ENCODE measurements at regions not wholly inside any gene's neighbourhood (a gene's known extent, or its start where the extent isn't known, plus 50 kb on each side); places are given as distances from the start of the nearest gene placed in this dataset.

DNA sequence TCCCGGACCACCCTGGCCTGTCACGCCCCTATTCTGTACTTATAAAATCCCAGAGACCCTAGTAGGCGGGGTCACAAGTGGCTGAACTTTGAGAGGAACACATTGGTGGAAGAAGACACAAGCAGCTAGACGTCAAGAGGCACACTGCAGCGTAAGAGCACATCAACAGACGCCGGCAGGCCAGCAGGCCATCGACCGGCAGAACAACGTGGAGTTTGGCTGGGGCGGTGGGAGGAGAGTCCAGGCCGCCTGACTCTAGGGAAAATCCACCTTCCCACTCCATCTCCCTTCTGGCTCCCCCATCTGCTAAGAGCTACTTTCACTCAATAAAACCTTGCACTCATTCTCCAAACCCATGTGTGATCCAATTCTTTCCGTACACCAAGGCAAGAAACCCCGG, 601.8 kb upstream of the CDH2 start:
- no peak overlapping the region for H3K4me3 ChIP-seq (ENCODE audit: low read length in 3 of 3)
- H3K9ac ChIP-seq (ENCODE audit: low read length in 3 of 3): no peak overlapping the region
- intact Hi-C loops (cut with DNase I): no loop called here
- TF ChIP-seq, protein P1, sequence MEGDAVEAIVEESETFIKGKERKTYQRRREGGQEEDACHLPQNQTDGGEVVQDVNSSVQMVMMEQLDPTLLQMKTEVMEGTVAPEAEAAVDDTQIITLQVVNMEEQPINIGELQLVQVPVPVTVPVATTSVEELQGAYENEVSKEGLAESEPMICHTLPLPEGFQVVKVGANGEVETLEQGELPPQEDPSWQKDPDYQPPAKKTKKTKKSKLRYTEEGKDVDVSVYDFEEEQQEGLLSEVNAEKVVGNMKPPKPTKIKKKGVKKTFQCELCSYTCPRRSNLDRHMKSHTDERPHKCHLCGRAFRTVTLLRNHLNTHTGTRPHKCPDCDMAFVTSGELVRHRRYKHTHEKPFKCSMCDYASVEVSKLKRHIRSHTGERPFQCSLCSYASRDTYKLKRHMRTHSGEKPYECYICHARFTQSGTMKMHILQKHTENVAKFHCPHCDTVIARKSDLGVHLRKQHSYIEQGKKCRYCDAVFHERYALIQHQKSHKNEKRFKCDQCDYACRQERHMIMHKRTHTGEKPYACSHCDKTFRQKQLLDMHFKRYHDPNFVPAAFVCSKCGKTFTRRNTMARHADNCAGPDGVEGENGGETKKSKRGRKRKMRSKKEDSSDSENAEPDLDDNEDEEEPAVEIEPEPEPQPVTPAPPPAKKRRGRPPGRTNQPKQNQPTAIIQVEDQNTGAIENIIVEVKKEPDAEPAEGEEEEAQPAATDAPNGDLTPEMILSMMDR (IDR thresholded peaks at IDR 0.05; ENCODE audit: borderline replicate concordance, extremely low read depth, insufficient read depth): no peak
- no peaks in the 10 kb centered on the region for H3K4me1 ChIP-seq (ENCODE audit: control insufficient read depth in 2 of 3, insufficient read depth in 2 of 3, low read depth in 1 of 3, low read length in 3 of 3)
- H3K36me3 ChIP-seq (ENCODE audit: control insufficient read depth in 2 of 3, insufficient read depth in 3 of 3, low read length in 3 of 3): no peaks in the 10 kb centered on the region
- no peak for DNase-seq
- no peak overlapping the region for H3K27ac ChIP-seq (ENCODE audit: low read depth in 2 of 2, low read length in 2 of 2)
- FAIRE-seq: no peak
- H3K9me3 ChIP-seq (ENCODE audit: control insufficient read depth in 2 of 3, insufficient read depth in 1 of 3, low read length in 3 of 3): no peaks in the 10 kb centered on the region
- H3K27me3 ChIP-seq (ENCODE audit: control insufficient read depth, insufficient read depth, low read length): no peaks in the 10 kb centered on the region

DNA sequence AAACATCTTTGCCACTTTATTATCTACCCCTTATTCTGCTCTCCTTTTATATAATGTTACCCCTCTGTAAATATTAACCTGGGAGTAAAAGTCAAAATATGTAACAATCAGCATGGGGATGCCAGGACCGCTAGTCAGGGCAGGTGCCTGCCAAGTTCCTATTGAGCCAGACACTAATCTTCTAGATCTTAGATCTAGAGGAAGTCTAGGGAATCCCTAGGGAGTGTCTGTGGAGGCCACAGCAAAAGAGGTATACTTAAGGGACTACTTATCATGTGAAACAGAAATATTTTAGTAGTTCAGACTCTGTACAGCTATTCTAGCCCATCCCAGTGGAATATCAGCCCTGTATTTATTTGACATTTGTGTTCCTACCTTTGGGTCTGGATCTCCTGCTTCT, 600.8 kb upstream of the CDH2 start:
- no peaks in the 10 kb centered on the region for H3K27me3 ChIP-seq (ENCODE audit: control insufficient read depth, insufficient read depth, low read length)
- TF ChIP-seq, protein P1 (IDR thresholded peaks at IDR 0.05; ENCODE audit: borderline replicate concordance, extremely low read depth, insufficient read depth): no peak
- no peak overlapping the region for H3K4me3 ChIP-seq (ENCODE audit: low read length in 3 of 3)
- FAIRE-seq: no peak
- H3K36me3 ChIP-seq (ENCODE audit: control insufficient read depth in 2 of 3, insufficient read depth in 3 of 3, low read length in 3 of 3): no peaks in the 10 kb centered on the region
- H3K4me1 ChIP-seq (ENCODE audit: control insufficient read depth in 2 of 3, insufficient read depth in 2 of 3, low read depth in 1 of 3, low read length in 3 of 3): no peaks in the 10 kb centered on the region
- DNase-seq: no peak
- no peaks in the 10 kb centered on the region for H3K9me3 ChIP-seq (ENCODE audit: control insufficient read depth in 2 of 3, insufficient read depth in 1 of 3, low read length in 3 of 3)
- no peak overlapping the region for H3K27ac ChIP-seq (ENCODE audit: low read depth in 2 of 2, low read length in 2 of 2)
- no peak overlapping the region for H3K9ac ChIP-seq (ENCODE audit: low read length in 3 of 3)
- intact Hi-C loops (cut with DNase I): no loop called here

DNA sequence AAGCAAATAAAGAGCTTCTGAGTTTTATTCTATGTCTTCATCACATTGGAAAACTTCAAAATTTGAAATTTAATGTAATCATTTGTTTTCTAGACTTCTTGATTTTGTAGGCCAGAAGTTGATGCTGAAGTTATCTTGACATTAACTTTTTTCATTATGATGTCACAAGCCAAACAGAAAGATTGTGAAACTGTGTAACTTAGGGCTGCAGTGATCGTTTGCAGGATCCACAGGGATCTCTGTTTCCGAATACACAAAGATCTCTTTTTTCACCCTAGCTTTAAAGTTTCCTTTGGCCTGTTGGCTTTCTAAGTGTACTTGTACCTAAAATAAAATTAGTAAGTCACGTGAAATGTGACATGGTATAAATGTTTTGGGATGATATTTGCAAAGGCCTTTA, 594.9 kb upstream of the CDH2 start:
- H3K36me3 ChIP-seq (ENCODE audit: control insufficient read depth in 2 of 3, insufficient read depth in 3 of 3, low read length in 3 of 3): no peaks in the 10 kb centered on the region

More for the DNA sequence above, 594.9 kb upstream of the CDH2 start:
- Histone ChIP-seq H3K27ac (ENCODE audit: low read depth in 2 of 2, low read length in 2 of 2) (no peak overlapping the region), H3K9me3 (ENCODE audit: control insufficient read depth in 2 of 3, insufficient read depth in 1 of 3, low read length in 3 of 3) (no peaks in the 10 kb centered on the region), H3K27me3 (ENCODE audit: control insufficient read depth, insufficient read depth, low read length) (no peaks in the 10 kb centered on the region), H3K4me3 (ENCODE audit: low read length in 3 of 3) (no peak overlapping the region), H3K4me1 (ENCODE audit: control insufficient read depth in 2 of 3, insufficient read depth in 2 of 3, low read depth in 1 of 3, low read length in 3 of 3) (no peaks in the 10 kb centered on the region), H3K9ac (ENCODE audit: low read length in 3 of 3) (no peak overlapping the region)
- no peak for FAIRE-seq
- intact Hi-C loops (cut with DNase I): no loop called here
- DNase-seq: no peak
- TF ChIP-seq, protein P1 (IDR thresholded peaks at IDR 0.05; ENCODE audit: borderline replicate concordance, extremely low read depth, insufficient read depth): no peak
